GM12878 (cell line): ENCODE measurements at regions not wholly inside any gene's neighbourhood (a gene's known extent, or its start where the extent isn't known, plus 50 kb on each side); places are given as distances from the start of the nearest gene placed in this dataset.

Source experiments
- EGR1 ChIP-seq, 2 experiments: IDR thresholded peaks; 1 replicate in 1 of 2; 2 replicates in 1 of 2; pipeline ENCODE4 v1.6.1; 2011 to 2012; ENCODE audit warnings: low read depth in 2 of 2, low read length in 2 of 2, borderline replicate concordance in 1 of 2, mild to moderate bottlenecking in 1 of 2, moderate library complexity in 1 of 2
- EP300 ChIP-seq, 2 experiments: fragments of 150-350 bp in 1 of 2; IDR thresholded peaks; 2 replicates each; pipeline ENCODE4 v1.6.1; 2011 to 2012; ENCODE audit warnings: low read depth in 2 of 2, low read length in 2 of 2, borderline replicate concordance in 1 of 2, improper control_type of control experiment in 1 of 2, inconsistent platforms in 1 of 2; ENCODE audit not compliant: control insufficient read depth in 1 of 2
- FOS ChIP-seq: IDR thresholded peaks from 3 replicates; pipeline ENCODE4 v1.6.1; 2011; ENCODE audit warnings: borderline replicate concordance; ENCODE audit not compliant: insufficient read length; ENCODE audit errors: extremely low read depth
- IRF4 ChIP-seq: IDR thresholded peaks from 2 replicates; pipeline ENCODE4 v1.6.1; 2011; ENCODE audit warnings: low read depth, low read length
- NFIC ChIP-seq: IDR thresholded peaks from 2 replicates; pipeline ENCODE4 v1.6.1; 2012; ENCODE audit warnings: low read depth, mild to moderate bottlenecking, inconsistent platforms, low read length, moderate library complexity
- RCOR1 ChIP-seq: conservative IDR thresholded peaks from 2 replicates; pipeline ENCODE4 v1.6.1; 2012; ENCODE audit warnings: low read depth, low read length, improper control_type of control experiment
- SMC3 ChIP-seq: IDR thresholded peaks from 2 replicates; pipeline ENCODE4 v1.6.1; 2011; ENCODE audit warnings: low read length, improper control_type of control experiment, borderline replicate concordance
- SP1 ChIP-seq: IDR thresholded peaks from one replicate; pipeline ENCODE4 v1.6.1; 2011; ENCODE audit warnings: low read depth, low read length
- SREBF1 ChIP-seq: IDR thresholded peaks from 2 replicates; pipeline ENCODE4 v1.6.1; 2012; ENCODE audit warnings: mild to moderate bottlenecking, low read length
- TAF1 ChIP-seq: IDR thresholded peaks from 2 replicates; pipeline ENCODE4 v1.6.1; 2011; ENCODE audit warnings: mild to moderate bottlenecking, low read depth, low read length, borderline replicate concordance
- TF ChIP-seq, protein P1 (sequence below): IDR thresholded peaks from 2 replicates; pipeline ENCODE4 v1.6.1; 2012; ENCODE audit warnings: improper control_type of control experiment, low read depth, low read length; ENCODE audit not compliant: insufficient replicate concordance
- TF ChIP-seq, protein P2 (sequence below): fragments of 450-650 bp; IDR thresholded peaks from 2 replicates; pipeline ENCODE4 v1.6.1; 2016; ENCODE audit warnings: mild to moderate bottlenecking
- TF ChIP-seq, protein P3 (sequence below): fragments of 450-650 bp; IDR thresholded peaks from 2 replicates; pipeline ENCODE4 v1.6.1; 2018; ENCODE audit warnings: mild to moderate bottlenecking, low read depth, moderate library complexity; ENCODE audit not compliant: partially characterized antibody
- TF ChIP-seq, protein P4 (sequence below): fragments of 450-650 bp; IDR thresholded peaks from 2 replicates; pipeline ENCODE4 v1.6.1; 2017; ENCODE audit warnings: mild to moderate bottlenecking

GRCh38 chr14:39974036-39974435 lies 541.8 kb upstream of the FBXO33 start (continued):
- TF ChIP-seq, protein P1, sequence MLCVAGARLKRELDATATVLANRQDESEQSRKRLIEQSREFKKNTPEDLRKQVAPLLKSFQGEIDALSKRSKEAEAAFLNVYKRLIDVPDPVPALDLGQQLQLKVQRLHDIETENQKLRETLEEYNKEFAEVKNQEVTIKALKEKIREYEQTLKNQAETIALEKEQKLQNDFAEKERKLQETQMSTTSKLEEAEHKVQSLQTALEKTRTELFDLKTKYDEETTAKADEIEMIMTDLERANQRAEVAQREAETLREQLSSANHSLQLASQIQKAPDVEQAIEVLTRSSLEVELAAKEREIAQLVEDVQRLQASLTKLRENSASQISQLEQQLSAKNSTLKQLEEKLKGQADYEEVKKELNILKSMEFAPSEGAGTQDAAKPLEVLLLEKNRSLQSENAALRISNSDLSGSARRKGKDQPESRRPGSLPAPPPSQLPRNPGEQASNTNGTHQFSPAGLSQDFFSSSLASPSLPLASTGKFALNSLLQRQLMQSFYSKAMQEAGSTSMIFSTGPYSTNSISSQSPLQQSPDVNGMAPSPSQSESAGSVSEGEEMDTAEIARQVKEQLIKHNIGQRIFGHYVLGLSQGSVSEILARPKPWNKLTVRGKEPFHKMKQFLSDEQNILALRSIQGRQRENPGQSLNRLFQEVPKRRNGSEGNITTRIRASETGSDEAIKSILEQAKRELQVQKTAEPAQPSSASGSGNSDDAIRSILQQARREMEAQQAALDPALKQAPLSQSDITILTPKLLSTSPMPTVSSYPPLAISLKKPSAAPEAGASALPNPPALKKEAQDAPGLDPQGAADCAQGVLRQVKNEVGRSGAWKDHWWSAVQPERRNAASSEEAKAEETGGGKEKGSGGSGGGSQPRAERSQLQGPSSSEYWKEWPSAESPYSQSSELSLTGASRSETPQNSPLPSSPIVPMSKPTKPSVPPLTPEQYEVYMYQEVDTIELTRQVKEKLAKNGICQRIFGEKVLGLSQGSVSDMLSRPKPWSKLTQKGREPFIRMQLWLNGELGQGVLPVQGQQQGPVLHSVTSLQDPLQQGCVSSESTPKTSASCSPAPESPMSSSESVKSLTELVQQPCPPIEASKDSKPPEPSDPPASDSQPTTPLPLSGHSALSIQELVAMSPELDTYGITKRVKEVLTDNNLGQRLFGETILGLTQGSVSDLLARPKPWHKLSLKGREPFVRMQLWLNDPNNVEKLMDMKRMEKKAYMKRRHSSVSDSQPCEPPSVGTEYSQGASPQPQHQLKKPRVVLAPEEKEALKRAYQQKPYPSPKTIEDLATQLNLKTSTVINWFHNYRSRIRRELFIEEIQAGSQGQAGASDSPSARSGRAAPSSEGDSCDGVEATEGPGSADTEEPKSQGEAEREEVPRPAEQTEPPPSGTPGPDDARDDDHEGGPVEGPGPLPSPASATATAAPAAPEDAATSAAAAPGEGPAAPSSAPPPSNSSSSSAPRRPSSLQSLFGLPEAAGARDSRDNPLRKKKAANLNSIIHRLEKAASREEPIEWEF = peak; percentile 71
- TF ChIP-seq TAF1 = no peak
- TF ChIP-seq EP300 (IDR thresholded peaks at IDR 0.05; ENCODE audit: borderline replicate concordance in 1 of 2, control insufficient read depth in 1 of 2, low read depth in 2 of 2, low read length in 2 of 2) = peak; percentile 92 to 96
- peak; percentile 17; the same call in 1 of the 2 replicates for TF ChIP-seq NFIC
- TF ChIP-seq IRF4 = peak; percentile 40; the same call in 1 of the 2 replicates
- TF ChIP-seq RCOR1 = peak; percentile 73; the same call in 1 of the 2 replicates
- TF ChIP-seq, protein P2, sequence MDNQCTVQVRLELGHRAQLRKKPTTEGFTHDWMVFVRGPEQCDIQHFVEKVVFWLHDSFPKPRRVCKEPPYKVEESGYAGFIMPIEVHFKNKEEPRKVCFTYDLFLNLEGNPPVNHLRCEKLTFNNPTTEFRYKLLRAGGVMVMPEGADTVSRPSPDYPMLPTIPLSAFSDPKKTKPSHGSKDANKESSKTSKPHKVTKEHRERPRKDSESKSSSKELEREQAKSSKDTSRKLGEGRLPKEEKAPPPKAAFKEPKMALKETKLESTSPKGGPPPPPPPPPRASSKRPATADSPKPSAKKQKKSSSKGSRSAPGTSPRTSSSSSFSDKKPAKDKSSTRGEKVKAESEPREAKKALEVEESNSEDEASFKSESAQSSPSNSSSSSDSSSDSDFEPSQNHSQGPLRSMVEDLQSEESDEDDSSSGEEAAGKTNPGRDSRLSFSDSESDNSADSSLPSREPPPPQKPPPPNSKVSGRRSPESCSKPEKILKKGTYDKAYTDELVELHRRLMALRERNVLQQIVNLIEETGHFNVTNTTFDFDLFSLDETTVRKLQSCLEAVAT = peak; percentile 79
- no peak for TF ChIP-seq FOS
- no peak for TF ChIP-seq SMC3
- TF ChIP-seq, protein P3, sequence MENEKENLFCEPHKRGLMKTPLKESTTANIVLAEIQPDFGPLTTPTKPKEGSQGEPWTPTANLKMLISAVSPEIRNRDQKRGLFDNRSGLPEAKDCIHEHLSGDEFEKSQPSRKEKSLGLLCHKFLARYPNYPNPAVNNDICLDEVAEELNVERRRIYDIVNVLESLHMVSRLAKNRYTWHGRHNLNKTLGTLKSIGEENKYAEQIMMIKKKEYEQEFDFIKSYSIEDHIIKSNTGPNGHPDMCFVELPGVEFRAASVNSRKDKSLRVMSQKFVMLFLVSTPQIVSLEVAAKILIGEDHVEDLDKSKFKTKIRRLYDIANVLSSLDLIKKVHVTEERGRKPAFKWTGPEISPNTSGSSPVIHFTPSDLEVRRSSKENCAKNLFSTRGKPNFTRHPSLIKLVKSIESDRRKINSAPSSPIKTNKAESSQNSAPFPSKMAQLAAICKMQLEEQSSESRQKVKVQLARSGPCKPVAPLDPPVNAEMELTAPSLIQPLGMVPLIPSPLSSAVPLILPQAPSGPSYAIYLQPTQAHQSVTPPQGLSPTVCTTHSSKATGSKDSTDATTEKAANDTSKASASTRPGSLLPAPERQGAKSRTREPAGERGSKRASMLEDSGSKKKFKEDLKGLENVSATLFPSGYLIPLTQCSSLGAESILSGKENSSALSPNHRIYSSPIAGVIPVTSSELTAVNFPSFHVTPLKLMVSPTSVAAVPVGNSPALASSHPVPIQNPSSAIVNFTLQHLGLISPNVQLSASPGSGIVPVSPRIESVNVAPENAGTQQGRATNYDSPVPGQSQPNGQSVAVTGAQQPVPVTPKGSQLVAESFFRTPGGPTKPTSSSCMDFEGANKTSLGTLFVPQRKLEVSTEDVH = no peak
- TF ChIP-seq SREBF1 = no peak
- TF ChIP-seq SP1 = no peak
- TF ChIP-seq, protein P4, sequence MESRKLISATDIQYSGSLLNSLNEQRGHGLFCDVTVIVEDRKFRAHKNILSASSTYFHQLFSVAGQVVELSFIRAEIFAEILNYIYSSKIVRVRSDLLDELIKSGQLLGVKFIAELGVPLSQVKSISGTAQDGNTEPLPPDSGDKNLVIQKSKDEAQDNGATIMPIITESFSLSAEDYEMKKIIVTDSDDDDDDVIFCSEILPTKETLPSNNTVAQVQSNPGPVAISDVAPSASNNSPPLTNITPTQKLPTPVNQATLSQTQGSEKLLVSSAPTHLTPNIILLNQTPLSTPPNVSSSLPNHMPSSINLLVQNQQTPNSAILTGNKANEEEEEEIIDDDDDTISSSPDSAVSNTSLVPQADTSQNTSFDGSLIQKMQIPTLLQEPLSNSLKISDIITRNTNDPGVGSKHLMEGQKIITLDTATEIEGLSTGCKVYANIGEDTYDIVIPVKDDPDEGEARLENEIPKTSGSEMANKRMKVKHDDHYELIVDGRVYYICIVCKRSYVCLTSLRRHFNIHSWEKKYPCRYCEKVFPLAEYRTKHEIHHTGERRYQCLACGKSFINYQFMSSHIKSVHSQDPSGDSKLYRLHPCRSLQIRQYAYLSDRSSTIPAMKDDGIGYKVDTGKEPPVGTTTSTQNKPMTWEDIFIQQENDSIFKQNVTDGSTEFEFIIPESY = no peak
- no peak for TF ChIP-seq EGR1 (IDR thresholded peaks at IDR 0.05; ENCODE audit: borderline replicate concordance in 1 of 2, low read depth in 2 of 2, low read length in 2 of 2)
- TF ChIP-seq, all 136 proteins: peak for 35
